Liver (tissue), 8 donors: ENCODE measurements at regions not wholly inside any gene's neighbourhood (a gene's known extent, or its start where the extent isn't known, plus 50 kb on each side); places are given as distances from the start of the nearest gene placed in this dataset.

Experiments
- DNase-seq: peaks from one replicate; pipeline ENCODE4 v3.0.0-alpha.2; 2017; ENCODE audit warnings: low spot score
- H3K27ac ChIP-seq, 2 donors: one replicate each; pipeline ENCODE4 v1.7.0; 2013; ENCODE audit warnings: inconsistent platforms in 2 of 2, low read length in 2 of 2, control low read depth in 1 of 2, low read depth in 1 of 2, mild to moderate bottlenecking in 1 of 2
- H3K27me3 ChIP-seq, 4 donors: one replicate each; pipeline versions ENCODE4 v1.6.1 to v1.7.0; 2013; ENCODE audit warnings: low read length in 3 of 4, inconsistent platforms in 1 of 4, mild to moderate bottlenecking in 1 of 4, moderate library complexity in 1 of 4; ENCODE audit not compliant: control insufficient read depth in 4 of 4, insufficient read depth in 4 of 4
- H3K36me3 ChIP-seq, 4 donors: one replicate each; pipeline versions ENCODE4 v1.6.1 to v1.7.0; 2013; ENCODE audit warnings: low read length in 3 of 4, mild to moderate bottlenecking in 3 of 4, low read depth in 1 of 4, moderate library complexity in 1 of 4; ENCODE audit not compliant: control insufficient read depth in 4 of 4, insufficient read depth in 3 of 4
- H3K4me1 ChIP-seq, 4 donors: one replicate each; pipeline versions ENCODE4 v1.6.1 to v1.7.0; 2013; ENCODE audit warnings: low read length in 3 of 4, mild to moderate bottlenecking in 3 of 4, moderate library complexity in 1 of 4; ENCODE audit not compliant: control insufficient read depth in 4 of 4, insufficient read depth in 4 of 4
- H3K4me3 ChIP-seq, 3 donors: one replicate each; pipeline versions ENCODE4 v1.6.1 to v1.7.0; 2013; ENCODE audit warnings: low read length in 3 of 3, control low read depth in 1 of 3, low read depth in 1 of 3, mild to moderate bottlenecking in 1 of 3
- H3K9ac ChIP-seq, 2 donors: one replicate each; pipeline ENCODE4 v1.7.0; 2013; ENCODE audit warnings: low read length in 2 of 2, mild to moderate bottlenecking in 2 of 2, moderate library complexity in 2 of 2, control low read depth in 1 of 2, low read depth in 1 of 2
- H3K9me3 ChIP-seq, 4 donors: one replicate each; pipeline versions ENCODE4 v1.6.1 to v1.7.0; 2013; ENCODE audit warnings: low read length in 3 of 4; ENCODE audit not compliant: control insufficient read depth in 4 of 4
- EGR1 ChIP-seq, 2 donors: IDR thresholded peaks; 2 replicates each; pipeline ENCODE4 v1.6.1; 2016 to 2018; ENCODE audit warnings: antibody characterized with exemption in 2 of 2, low read depth in 2 of 2
- FOXA1 ChIP-seq: IDR thresholded peaks from 2 replicates; pipeline ENCODE4 v1.6.1; 2016; ENCODE audit warnings: antibody characterized with exemption
- FOXA2 ChIP-seq: IDR thresholded peaks from 2 replicates; pipeline ENCODE4 v1.6.1; 2016; ENCODE audit warnings: antibody characterized with exemption
- GABPA ChIP-seq, 2 donors: IDR thresholded peaks in 1 of 2; conservative IDR thresholded peaks in 1 of 2; 2 replicates each; pipeline ENCODE4 v1.6.1; 2016; ENCODE audit warnings: antibody characterized with exemption in 2 of 2, mild to moderate bottlenecking in 1 of 2, moderate library complexity in 1 of 2
- HNF4A ChIP-seq, 2 donors: conservative IDR thresholded peaks; 2 replicates each; pipeline ENCODE4 v1.6.1; 2016; ENCODE audit warnings: antibody characterized with exemption in 2 of 2, mild to moderate bottlenecking in 2 of 2
- HNF4G ChIP-seq: IDR thresholded peaks from 2 replicates; pipeline ENCODE4 v1.6.1; 2016; ENCODE audit warnings: antibody characterized with exemption
- JUND ChIP-seq, 2 donors: IDR thresholded peaks; 2 replicates each; pipeline ENCODE4 v1.6.1; 2016; ENCODE audit warnings: antibody characterized with exemption in 2 of 2
- NR2F2 ChIP-seq: IDR thresholded peaks from 2 replicates; pipeline ENCODE4 v1.6.1; 2016; ENCODE audit warnings: antibody characterized with exemption
- RAD21 ChIP-seq, 2 donors: IDR thresholded peaks; 2 replicates each; pipeline ENCODE4 v1.6.1; 2016; ENCODE audit warnings: antibody characterized with exemption in 2 of 2, mild to moderate bottlenecking in 2 of 2
- RXRA ChIP-seq, 2 donors: IDR thresholded peaks; 2 replicates each; pipeline ENCODE4 v1.6.1; 2017 to 2018; ENCODE audit warnings: antibody characterized with exemption in 2 of 2, mild to moderate bottlenecking in 1 of 2
- SP1 ChIP-seq: IDR thresholded peaks from 2 replicates; pipeline ENCODE4 v1.6.1; 2018; ENCODE audit warnings: antibody characterized with exemption, mild to moderate bottlenecking
- TAF1 ChIP-seq: conservative IDR thresholded peaks from 2 replicates; pipeline ENCODE4 v1.6.1; 2016; ENCODE audit warnings: antibody characterized with exemption, mild to moderate bottlenecking
- YY1 ChIP-seq: IDR thresholded peaks from 2 replicates; pipeline ENCODE4 v1.6.1; 2016; ENCODE audit warnings: antibody characterized with exemption, mild to moderate bottlenecking
- WGBS: extraction: QIAGEN DNeasy Blood & Tissue Kit; methylation state at CpG from one replicate; pipeline ENCODE4 v1.1.7; 2013; 5-methylcytosine and 5-hydroxymethylcytosine counted together
- TF ChIP-seq, protein P1 (sequence below): IDR thresholded peaks from 2 replicates; pipeline ENCODE4 v1.6.1; 2016; ENCODE audit warnings: antibody characterized with exemption
- TF ChIP-seq, protein P2 (sequence below): IDR thresholded peaks from 2 replicates; pipeline ENCODE4 v1.6.1; 2016; ENCODE audit warnings: antibody characterized with exemption
- TF ChIP-seq, protein P3 (sequence below): IDR thresholded peaks from 2 replicates; pipeline ENCODE4 v1.6.1; 2016; ENCODE audit warnings: antibody characterized with exemption, mild to moderate bottlenecking
- TF ChIP-seq, protein P4 (sequence below): IDR thresholded peaks from 2 replicates; pipeline ENCODE4 v1.6.1; 2016; ENCODE audit warnings: antibody characterized with exemption
- TF ChIP-seq, protein P5 (sequence below): fragments of 150-350 bp; IDR thresholded peaks from 2 replicates; pipeline ENCODE4 v1.5.1; 2017; ENCODE audit warnings: improper control_type of control experiment, low read depth, low read length; ENCODE audit not compliant: missing input control
- donor health status: healthy.
- donor health status: healthy.
- donor health status: healthy.
- donor health status: healthy.
- donor health status: healthy.

DNA sequence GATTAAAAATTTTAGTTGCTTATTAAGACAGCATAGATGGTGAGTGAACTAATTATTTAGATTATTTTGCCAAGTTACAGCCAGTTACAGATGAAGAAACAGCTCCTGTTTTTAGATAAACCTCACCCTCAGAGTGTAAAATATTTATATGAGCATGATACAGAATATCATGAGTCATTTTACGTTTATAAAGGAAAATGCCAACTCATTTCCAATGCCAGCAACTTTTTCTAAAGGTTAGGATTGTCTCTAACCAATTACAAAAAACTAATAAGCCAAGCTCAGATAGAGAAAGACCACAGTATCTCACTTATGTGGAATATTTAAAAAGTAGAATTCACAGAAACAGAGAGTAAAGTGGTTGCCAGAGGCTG lies 590.1 kb downstream of the LTN1 start:
- Histone ChIP-seq H3K9ac (no peak overlapping the region), H3K27me3 (no peaks in the 10 kb centered on the region), H3K36me3 (no peaks in the 10 kb centered on the region), H3K9me3 (peaks cover 0 to 5% (median 0%) of the 10 kb centered on the region in 4 donors), H3K27ac (no peak overlapping the region), H3K4me1 (peaks cover 0 to 2% (median 0%) of the 10 kb centered on the region in 4 donors), H3K4me3 (no peak overlapping the region)
- WGBS, result 65% methylated on average over 1 of the region's 1 CpG
- TF ChIP-seq FOXA1 (no peak), HNF4A (conservative IDR thresholded peaks at IDR 0.05) (no peak)
- DNase-seq, result no peak

DNA sequence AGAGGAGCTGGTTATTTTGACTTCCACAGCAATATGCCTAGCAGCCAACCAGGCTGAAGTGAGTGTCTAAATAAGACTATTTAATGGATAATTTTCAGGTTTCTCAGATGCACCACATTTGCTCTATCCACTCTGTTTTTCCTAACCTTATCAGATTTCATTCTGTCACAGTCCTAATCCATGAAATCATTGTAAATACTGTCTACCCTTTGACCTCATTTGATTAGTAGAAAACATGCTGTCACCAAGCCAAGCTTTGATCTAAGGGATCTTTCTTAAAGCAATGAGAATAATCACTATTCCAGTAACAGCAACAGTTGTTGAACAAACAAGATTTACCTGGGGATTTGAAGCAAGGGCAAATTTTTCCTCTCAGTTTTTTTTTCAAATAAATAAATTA lies 595.6 kb downstream of the LTN1 start:
- Histone ChIP-seq H3K4me1 (peaks cover 0 to 12% (median 3%) of the 10 kb centered on the region in 4 donors), H3K4me3 (no peak overlapping the region), H3K36me3 (no peaks in the 10 kb centered on the region), H3K9ac (no peak overlapping the region), H3K27me3 (no peaks in the 10 kb centered on the region), H3K9me3 (peaks cover 0 to 5% (median 0%) of the 10 kb centered on the region in 4 donors), H3K27ac (no peak overlapping the region)
- TF ChIP-seq HNF4A (conservative IDR thresholded peaks at IDR 0.05), result peak; percentile 51 to 58
- TF ChIP-seq FOXA1, result peak; percentile 28
- no peak for TF ChIP-seq NR2F2
- TF ChIP-seq EGR1 (IDR thresholded peaks at IDR 0.05; ENCODE audit: low read depth in 2 of 2), result peak in 1 of 2 donors; percentile 16
- TF ChIP-seq SP1, result peak; percentile 56
- TF ChIP-seq RXRA (IDR thresholded peaks at IDR 0.05), result peak; percentile 45 to 61
- no peak for TF ChIP-seq YY1
- TF ChIP-seq, protein P1, sequence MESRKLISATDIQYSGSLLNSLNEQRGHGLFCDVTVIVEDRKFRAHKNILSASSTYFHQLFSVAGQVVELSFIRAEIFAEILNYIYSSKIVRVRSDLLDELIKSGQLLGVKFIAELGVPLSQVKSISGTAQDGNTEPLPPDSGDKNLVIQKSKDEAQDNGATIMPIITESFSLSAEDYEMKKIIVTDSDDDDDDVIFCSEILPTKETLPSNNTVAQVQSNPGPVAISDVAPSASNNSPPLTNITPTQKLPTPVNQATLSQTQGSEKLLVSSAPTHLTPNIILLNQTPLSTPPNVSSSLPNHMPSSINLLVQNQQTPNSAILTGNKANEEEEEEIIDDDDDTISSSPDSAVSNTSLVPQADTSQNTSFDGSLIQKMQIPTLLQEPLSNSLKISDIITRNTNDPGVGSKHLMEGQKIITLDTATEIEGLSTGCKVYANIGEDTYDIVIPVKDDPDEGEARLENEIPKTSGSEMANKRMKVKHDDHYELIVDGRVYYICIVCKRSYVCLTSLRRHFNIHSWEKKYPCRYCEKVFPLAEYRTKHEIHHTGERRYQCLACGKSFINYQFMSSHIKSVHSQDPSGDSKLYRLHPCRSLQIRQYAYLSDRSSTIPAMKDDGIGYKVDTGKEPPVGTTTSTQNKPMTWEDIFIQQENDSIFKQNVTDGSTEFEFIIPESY, result no peak
- TF ChIP-seq, protein P2, sequence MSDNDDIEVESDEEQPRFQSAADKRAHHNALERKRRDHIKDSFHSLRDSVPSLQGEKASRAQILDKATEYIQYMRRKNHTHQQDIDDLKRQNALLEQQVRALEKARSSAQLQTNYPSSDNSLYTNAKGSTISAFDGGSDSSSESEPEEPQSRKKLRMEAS, result no peak
- TF ChIP-seq, protein P3, sequence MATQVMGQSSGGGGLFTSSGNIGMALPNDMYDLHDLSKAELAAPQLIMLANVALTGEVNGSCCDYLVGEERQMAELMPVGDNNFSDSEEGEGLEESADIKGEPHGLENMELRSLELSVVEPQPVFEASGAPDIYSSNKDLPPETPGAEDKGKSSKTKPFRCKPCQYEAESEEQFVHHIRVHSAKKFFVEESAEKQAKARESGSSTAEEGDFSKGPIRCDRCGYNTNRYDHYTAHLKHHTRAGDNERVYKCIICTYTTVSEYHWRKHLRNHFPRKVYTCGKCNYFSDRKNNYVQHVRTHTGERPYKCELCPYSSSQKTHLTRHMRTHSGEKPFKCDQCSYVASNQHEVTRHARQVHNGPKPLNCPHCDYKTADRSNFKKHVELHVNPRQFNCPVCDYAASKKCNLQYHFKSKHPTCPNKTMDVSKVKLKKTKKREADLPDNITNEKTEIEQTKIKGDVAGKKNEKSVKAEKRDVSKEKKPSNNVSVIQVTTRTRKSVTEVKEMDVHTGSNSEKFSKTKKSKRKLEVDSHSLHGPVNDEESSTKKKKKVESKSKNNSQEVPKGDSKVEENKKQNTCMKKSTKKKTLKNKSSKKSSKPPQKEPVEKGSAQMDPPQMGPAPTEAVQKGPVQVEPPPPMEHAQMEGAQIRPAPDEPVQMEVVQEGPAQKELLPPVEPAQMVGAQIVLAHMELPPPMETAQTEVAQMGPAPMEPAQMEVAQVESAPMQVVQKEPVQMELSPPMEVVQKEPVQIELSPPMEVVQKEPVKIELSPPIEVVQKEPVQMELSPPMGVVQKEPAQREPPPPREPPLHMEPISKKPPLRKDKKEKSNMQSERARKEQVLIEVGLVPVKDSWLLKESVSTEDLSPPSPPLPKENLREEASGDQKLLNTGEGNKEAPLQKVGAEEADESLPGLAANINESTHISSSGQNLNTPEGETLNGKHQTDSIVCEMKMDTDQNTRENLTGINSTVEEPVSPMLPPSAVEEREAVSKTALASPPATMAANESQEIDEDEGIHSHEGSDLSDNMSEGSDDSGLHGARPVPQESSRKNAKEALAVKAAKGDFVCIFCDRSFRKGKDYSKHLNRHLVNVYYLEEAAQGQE, result peak; percentile 42
- TF ChIP-seq, protein P4, sequence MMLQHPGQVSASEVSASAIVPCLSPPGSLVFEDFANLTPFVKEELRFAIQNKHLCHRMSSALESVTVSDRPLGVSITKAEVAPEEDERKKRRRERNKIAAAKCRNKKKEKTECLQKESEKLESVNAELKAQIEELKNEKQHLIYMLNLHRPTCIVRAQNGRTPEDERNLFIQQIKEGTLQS, result no peak
- TF ChIP-seq GABPA (IDR thresholded peaks at IDR 0.05 in 1 of 2, conservative IDR thresholded peaks at IDR 0.05 in 1 of 2), result no peak
- TF ChIP-seq RAD21 (IDR thresholded peaks at IDR 0.05), result peak in 1 of 2 donors; percentile 29
- TF ChIP-seq HNF4G, result no peak
- peak in 1 of 2 donors; percentile 44 for TF ChIP-seq JUND (IDR thresholded peaks at IDR 0.05)
- TF ChIP-seq, protein P5, sequence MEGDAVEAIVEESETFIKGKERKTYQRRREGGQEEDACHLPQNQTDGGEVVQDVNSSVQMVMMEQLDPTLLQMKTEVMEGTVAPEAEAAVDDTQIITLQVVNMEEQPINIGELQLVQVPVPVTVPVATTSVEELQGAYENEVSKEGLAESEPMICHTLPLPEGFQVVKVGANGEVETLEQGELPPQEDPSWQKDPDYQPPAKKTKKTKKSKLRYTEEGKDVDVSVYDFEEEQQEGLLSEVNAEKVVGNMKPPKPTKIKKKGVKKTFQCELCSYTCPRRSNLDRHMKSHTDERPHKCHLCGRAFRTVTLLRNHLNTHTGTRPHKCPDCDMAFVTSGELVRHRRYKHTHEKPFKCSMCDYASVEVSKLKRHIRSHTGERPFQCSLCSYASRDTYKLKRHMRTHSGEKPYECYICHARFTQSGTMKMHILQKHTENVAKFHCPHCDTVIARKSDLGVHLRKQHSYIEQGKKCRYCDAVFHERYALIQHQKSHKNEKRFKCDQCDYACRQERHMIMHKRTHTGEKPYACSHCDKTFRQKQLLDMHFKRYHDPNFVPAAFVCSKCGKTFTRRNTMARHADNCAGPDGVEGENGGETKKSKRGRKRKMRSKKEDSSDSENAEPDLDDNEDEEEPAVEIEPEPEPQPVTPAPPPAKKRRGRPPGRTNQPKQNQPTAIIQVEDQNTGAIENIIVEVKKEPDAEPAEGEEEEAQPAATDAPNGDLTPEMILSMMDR, result no peak
- TF ChIP-seq TAF1, result no peak
- peak; percentile 59 for TF ChIP-seq FOXA2
- no peak for DNase-seq
